HUES64 (cell line): ENCODE measurements at regions not wholly inside any gene's neighbourhood (a gene's known extent, or its start where the extent isn't known, plus 50 kb on each side); places are given as distances from the start of the nearest gene placed in this dataset.
"Not testable (repeated sequence)": the region's sequence is repeated elsewhere in the genome, so short reads cannot be mapped to it uniquely, and the experiment has no call there.

Source experiments
- H3K27ac ChIP-seq: 2 replicates; pipeline ENCODE4 v1.7.0; 2013; ENCODE audit warnings: low read depth, low read length, inconsistent platforms
- H3K27me3 ChIP-seq: 2 replicates; pipeline ENCODE4 v1.6.1; 2013; ENCODE audit warnings: mild to moderate bottlenecking, low read length; ENCODE audit not compliant: insufficient read depth
- H3K36me3 ChIP-seq: 2 replicates; pipeline ENCODE4 v1.6.1; 2013; ENCODE audit warnings: mild to moderate bottlenecking, low read length; ENCODE audit not compliant: insufficient read depth
- H3K4me1 ChIP-seq: 2 replicates; pipeline ENCODE4 v1.6.1; 2013; ENCODE audit warnings: mild to moderate bottlenecking, low read length, moderate library complexity; ENCODE audit not compliant: insufficient read depth
- H3K4me3 ChIP-seq: 2 replicates; pipeline ENCODE4 v1.5.1; 2013; ENCODE audit warnings: mild to moderate bottlenecking, low read length, moderate library complexity
- H3K9ac ChIP-seq: 2 replicates; pipeline ENCODE4 v1.6.1; 2013; ENCODE audit warnings: mild to moderate bottlenecking, low read depth, low read length
- H3K9me3 ChIP-seq: 2 replicates; pipeline ENCODE4 v1.6.1; 2013; ENCODE audit warnings: low read depth, low read length; ENCODE audit not compliant: insufficient read depth
- WGBS: fragments of 150-250, 120-280 bp; methylation state at CpG from one replicate; pipeline ENCODE4 v1.1.7; 2013; ENCODE audit warnings: missing lambda C conversion rate; 5-methylcytosine and 5-hydroxymethylcytosine counted together

DNA sequence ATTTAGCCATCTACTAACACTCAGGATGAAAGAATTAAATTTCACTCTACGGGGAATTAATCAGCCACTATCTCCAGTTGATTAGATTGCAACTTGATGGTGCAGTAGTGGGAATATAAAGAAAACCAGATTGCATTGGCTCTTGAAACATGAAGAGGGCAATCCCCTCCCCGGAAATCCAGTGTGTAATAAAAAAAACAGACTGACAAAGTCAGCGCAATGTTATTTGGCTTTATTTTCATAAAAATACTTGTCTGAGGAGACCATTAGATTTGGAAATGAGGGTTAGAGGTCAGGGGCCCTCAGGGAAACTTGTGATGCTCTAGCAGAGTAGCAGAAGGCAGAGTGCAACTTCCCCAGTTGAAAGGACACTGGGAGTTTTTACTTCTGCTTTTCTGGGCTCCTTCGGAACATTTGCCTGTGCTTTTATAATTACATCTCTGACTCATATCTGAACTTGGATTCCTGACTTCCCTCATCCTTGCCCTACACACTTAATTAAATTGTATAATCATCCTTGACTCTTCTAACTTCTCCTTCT is 326.8 kb downstream of the TUSC7 start:
- WGBS = 78% methylated on average over 4 of the region's 4 CpGs
- Histone ChIP-seq H3K27ac (peak overlapping the region; percentile 15; the same call in 1 of the 2 replicates), H3K4me3 (no peak overlapping the region)

DNA sequence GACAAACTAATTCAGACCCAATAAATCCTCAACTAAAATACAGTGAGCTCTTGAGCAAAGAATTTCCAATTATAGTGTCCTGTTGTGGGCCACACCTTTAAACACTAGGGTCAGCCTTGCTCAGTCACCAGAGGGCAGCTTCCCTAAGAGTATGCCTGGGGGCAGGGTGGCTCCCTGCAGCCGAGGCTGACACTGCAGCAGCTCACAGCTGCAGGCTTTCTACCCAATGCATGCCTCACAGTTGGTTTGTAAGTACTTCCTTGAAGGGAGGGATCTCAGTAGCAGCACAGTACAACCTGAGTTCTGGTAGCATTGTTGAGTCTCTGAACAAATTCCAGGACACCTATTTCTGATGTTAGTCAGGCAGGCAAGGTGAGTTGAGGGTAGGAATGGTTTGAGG is 335.6 kb downstream of the TUSC7 start:
- Histone ChIP-seq H3K27me3 (no peaks in the 10 kb centered on the region), H3K9ac (no peak overlapping the region), H3K36me3 (no peaks in the 10 kb centered on the region), H3K4me1 (peaks cover 24% of the 10 kb centered on the region), H3K4me3 (no peak overlapping the region), H3K27ac (peak overlapping the region; percentile 20), H3K9me3 (peaks cover 7% of the 10 kb centered on the region; the same call in 1 of the 2 replicates)
- 0% methylated on average over 1 of the region's 1 CpG for WGBS

More for the DNA sequence above, 326.8 kb downstream of the TUSC7 start:
- no peak overlapping the region for H3K9ac ChIP-seq
- H3K36me3 ChIP-seq = no peaks in the 10 kb centered on the region
- H3K9me3 ChIP-seq = peaks cover 13% of the 10 kb centered on the region; the same call in 1 of the 2 replicates
- no peaks in the 10 kb centered on the region for H3K27me3 ChIP-seq
- H3K4me1 ChIP-seq = peaks cover 11% of the 10 kb centered on the region; the same call in 1 of the 2 replicates

DNA sequence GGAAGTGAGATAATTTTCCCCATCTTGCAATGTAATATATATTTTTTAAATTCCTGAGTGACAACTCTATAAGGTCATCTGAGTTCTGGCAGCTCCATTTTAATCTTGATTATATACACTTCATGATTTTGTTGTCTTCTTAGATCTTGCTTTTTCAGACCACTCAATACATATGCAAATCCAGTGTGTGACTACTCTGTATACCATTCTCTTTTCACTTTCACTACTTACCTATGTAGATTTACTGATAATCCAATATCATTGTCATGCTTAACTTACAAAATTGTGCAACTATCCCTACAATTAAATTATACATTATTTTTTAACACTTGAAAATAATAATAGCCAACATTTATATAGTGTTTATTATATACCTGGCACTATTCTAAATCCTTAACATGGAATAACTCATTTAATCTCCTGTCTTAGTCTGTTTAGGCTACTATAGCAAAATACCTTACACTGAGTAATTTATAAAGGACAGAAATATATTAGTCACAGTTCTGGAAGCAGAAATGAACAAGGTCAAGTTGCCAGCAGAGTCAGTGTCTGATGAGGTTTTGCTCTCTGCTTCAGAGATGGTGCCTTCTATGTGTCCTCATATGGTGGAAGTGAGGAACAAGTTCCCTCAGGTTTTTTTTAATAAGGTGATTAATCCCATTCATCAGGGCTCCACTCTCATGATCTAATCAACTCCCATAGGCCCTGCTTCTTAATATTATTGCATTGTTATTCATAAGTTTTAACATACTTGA is 338.5 kb downstream of the TUSC7 start:
- Histone ChIP-seq H3K4me3 (no peak overlapping the region), H3K36me3 (no peaks in the 10 kb centered on the region), H3K9me3 (peaks cover 7% of the 10 kb centered on the region; the same call in 1 of the 2 replicates), H3K27me3 (no peaks in the 10 kb centered on the region), H3K9ac (no peak overlapping the region), H3K4me1 (peaks cover 24% of the 10 kb centered on the region), H3K27ac (no peak overlapping the region)

DNA sequence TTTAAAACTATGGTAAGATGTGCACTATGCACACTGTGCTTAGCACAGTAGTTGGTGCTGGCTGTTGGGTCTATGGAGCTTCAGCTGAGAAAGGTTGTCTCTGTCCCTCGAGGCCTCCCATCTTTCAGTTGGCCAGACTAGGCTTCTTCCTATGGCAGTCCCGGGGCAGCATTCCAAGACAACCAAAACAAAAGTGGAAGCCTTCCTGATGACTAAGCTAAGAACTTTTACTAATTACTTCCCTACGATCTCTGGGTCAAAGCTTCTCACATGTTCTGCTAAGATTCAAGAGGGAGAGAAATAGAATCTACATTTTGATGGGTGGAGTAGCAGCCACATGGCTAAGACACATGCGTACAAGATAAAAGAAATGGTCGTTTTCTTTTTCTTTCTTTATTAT is 342.8 kb downstream of the TUSC7 start:
- Histone ChIP-seq H3K4me1 (peaks cover 17% of the 10 kb centered on the region), H3K27ac (no peak overlapping the region), H3K4me3 (no peak overlapping the region), H3K9me3 (peaks cover 7% of the 10 kb centered on the region; the same call in 1 of the 2 replicates), H3K27me3 (no peaks in the 10 kb centered on the region), H3K36me3 (no peaks in the 10 kb centered on the region), H3K9ac (no peak overlapping the region)
- 98% methylated on average over 3 of the region's 5 CpGs for WGBS

DNA sequence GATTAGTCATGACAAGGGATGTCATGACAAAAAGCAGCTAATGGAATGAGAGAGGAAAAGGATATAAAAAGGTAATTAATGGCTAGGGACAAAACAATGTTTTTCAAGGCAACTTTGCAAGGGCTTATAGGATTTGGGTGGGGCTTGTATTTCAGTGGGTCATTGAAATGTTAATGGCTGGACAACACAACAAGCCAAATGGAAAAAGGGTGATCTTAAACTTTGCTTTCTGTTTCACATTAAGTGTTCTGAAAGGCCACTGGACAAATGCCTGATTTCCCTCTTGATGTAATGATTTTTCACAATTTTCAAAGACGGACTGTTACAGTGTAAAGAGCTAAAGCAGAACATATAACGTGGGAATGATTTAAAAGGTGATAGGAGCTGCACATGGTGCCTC is 345.0 kb downstream of the TUSC7 start:
- no peaks in the 10 kb centered on the region for H3K27me3 ChIP-seq
- no peak overlapping the region for H3K9ac ChIP-seq
- 81% methylated on average over 2 of the region's 2 CpGs for WGBS
- no peaks in the 10 kb centered on the region for H3K36me3 ChIP-seq
- peaks cover 16% of the 10 kb centered on the region for H3K4me1 ChIP-seq
- no peak overlapping the region for H3K27ac ChIP-seq
- H3K4me3 ChIP-seq = no peak overlapping the region
- H3K9me3 ChIP-seq = 0 out of 2 replicates have a peak, but pooled peaks cover 2% of the 10 kb centered on the region

- H3K9me3 ChIP-seq, H3K27me3 ChIP-seq, H3K27ac ChIP-seq, H3K36me3 ChIP-seq, H3K4me3 ChIP-seq, H3K9ac ChIP-seq: not testable (repeated sequence)
- 93% methylated on average over 4 of the region's 5 CpGs for WGBS
- H3K4me1 ChIP-seq = peaks cover 39% of the 10 kb centered on the region
Observed at GRCh38 chr3:117056946-117057345, 347.4 kb downstream of the TUSC7 start.

- WGBS = 32% methylated on average over 3 of the region's 6 CpGs
- peaks cover 41% of the 10 kb centered on the region for H3K4me1 ChIP-seq
- H3K9me3 ChIP-seq = no peaks in the 10 kb centered on the region
- 0 out of 2 replicates have a peak overlapping the region, but pooled peaks have one; percentile 24 for H3K27ac ChIP-seq
- no peaks in the 10 kb centered on the region for H3K36me3 ChIP-seq
- no peaks in the 10 kb centered on the region for H3K27me3 ChIP-seq
- H3K9ac ChIP-seq = no peak overlapping the region
- H3K4me3 ChIP-seq = no peak overlapping the region
Observed at GRCh38 chr3:117059067-117059955, 349.7 kb downstream of the TUSC7 start.

DNA sequence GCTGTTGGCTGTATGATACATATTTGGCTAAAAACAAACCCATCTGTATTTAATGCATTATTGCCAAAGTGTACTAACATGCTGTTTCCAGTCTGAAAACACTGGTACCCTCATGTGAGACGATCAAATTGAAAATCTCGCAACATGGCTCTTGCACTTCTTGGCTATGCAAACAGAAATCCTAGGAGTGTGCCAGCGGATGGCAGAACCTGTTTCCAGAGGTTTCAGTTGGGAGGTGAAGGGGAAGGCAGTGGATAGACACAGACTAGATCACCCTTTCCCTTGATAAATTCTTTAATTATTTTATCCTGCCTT is 350.3 kb downstream of the TUSC7 start:
- Histone ChIP-seq H3K9me3 (no peaks in the 10 kb centered on the region), H3K27ac (0 out of 2 replicates have a peak overlapping the region, but pooled peaks have one; percentile 24), H3K4me3 (no peak overlapping the region), H3K27me3 (no peaks in the 10 kb centered on the region), H3K36me3 (no peaks in the 10 kb centered on the region), H3K4me1 (peaks cover 35% of the 10 kb centered on the region), H3K9ac (no peak overlapping the region)
- WGBS = 85% methylated on average over 3 of the region's 3 CpGs

DNA sequence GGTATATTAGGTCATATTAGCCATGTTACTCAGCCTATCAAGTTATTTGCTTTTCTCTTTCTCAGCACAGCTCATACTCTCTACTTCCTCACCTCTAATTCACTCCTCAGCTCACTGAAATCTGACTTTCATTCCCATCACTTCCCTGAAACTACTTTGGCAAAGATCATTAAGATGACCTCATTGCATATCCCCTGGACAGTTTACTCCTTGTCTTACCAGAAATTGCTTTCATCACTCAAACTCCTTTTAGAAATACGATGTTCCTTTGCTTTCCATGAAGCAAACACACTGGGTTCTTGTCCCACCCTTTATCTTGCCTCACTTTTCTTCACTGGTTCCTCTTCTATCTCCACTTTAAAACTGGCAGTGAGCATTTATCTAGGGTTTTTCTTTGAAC is 354.4 kb downstream of the TUSC7 start:
- no peak overlapping the region for H3K27ac ChIP-seq
- no peaks in the 10 kb centered on the region for H3K9me3 ChIP-seq
- H3K27me3 ChIP-seq = no peaks in the 10 kb centered on the region
- WGBS = 96% methylated on average over 1 of the region's 1 CpG
- H3K36me3 ChIP-seq = no peaks in the 10 kb centered on the region
- peaks cover 35% of the 10 kb centered on the region for H3K4me1 ChIP-seq
- H3K4me3 ChIP-seq = no peak overlapping the region
- H3K9ac ChIP-seq = no peak overlapping the region

- no peak overlapping the region for H3K27ac ChIP-seq
- H3K9ac ChIP-seq = no peak overlapping the region
- no peaks in the 10 kb centered on the region for H3K27me3 ChIP-seq
- H3K4me1 ChIP-seq = no peaks in the 10 kb centered on the region
- WGBS = 92% methylated on average over 2 of the region's 2 CpGs
- no peak overlapping the region for H3K4me3 ChIP-seq
- no peaks in the 10 kb centered on the region for H3K36me3 ChIP-seq
- H3K9me3 ChIP-seq = no peaks in the 10 kb centered on the region
Observed at GRCh38 chr3:117068301-117068700, 358.7 kb downstream of the TUSC7 start.

DNA sequence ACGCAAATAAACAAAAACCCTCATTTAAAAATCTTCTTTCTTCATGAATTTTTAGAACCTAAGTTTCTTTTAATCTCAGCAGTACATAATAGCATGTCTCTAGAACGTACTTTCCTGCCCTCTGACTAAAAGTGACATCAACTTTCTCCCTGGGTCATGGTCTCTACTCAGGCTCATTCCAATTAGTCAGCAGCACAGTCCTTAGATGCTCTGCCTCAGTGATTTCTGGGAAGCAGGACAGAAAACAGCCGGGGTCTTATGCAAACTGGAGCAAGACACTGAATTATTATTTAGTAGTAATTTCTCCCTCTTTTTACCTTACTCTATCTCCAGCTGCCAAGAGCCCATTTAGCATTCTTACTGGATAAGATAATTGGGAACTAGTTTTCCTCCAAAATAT is 365.2 kb downstream of the TUSC7 start:
- no peak overlapping the region for H3K4me3 ChIP-seq
- no peaks in the 10 kb centered on the region for H3K36me3 ChIP-seq
- no peak overlapping the region for H3K9ac ChIP-seq
- H3K9me3 ChIP-seq = no peaks in the 10 kb centered on the region
- no peak overlapping the region for H3K27ac ChIP-seq
- H3K27me3 ChIP-seq = no peaks in the 10 kb centered on the region
- no peaks in the 10 kb centered on the region for H3K4me1 ChIP-seq
- 80% methylated on average over 3 of the region's 3 CpGs for WGBS
